Breast epithelium (tissue), 4 donors: ENCODE measurements at regions not wholly inside any gene's neighbourhood (a gene's known extent, or its start where the extent isn't known, plus 50 kb on each side); places are given as distances from the start of the nearest gene placed in this dataset.

Source experiments
- DNase-seq, 2 donors: peaks; one replicate each; pipeline ENCODE4 v3.0.0-alpha.2; 2019; ENCODE audit warnings: low spot score in 2 of 2
- H3K27ac ChIP-seq, 2 donors: fragments of 200-600 bp; sonication (generic) in 1 of 2; one replicate each; pipeline ENCODE4 v1.5.1; 2016 to 2019; ENCODE audit warnings: mild to moderate bottlenecking in 1 of 2
- H3K27me3 ChIP-seq, 2 donors: fragments of 200-600 bp; sonication (generic) in 1 of 2; one replicate each; pipeline versions ENCODE4 v1.5.1 to v1.6.0; 2017 to 2019; ENCODE audit warnings: control low read depth in 1 of 2, mild to moderate bottlenecking in 1 of 2
- H3K36me3 ChIP-seq: fragments of 200-600 bp; one replicate; pipeline ENCODE4 v1.5.1; 2019
- H3K4me1 ChIP-seq, 2 donors: fragments of 200-600 bp; sonication (generic); one replicate each; pipeline ENCODE4 v1.5.1; 2016 to 2019; ENCODE audit warnings: control low read depth in 1 of 2
- H3K4me3 ChIP-seq, 3 donors: fragments of 200-600 bp; sonication (generic); 1 replicate in 2 of 3; 2 replicates in 1 of 3; pipeline ENCODE4 v1.5.1; 2016 to 2019; ENCODE audit warnings: mild to moderate bottlenecking in 3 of 3, moderate library complexity in 2 of 3
- H3K9me3 ChIP-seq, 2 donors: fragments of 200-600 bp; sonication (generic) in 1 of 2; one replicate each; pipeline ENCODE4 v1.5.1; 2016 to 2019; ENCODE audit warnings: control low read depth in 1 of 2
- CTCF ChIP-seq, 3 donors: fragments of 450-650 bp; IDR thresholded peaks; one replicate each; pipeline ENCODE4 v1.5.1; 2016 to 2017; ENCODE audit warnings: antibody characterized with exemption in 3 of 3, mild to moderate bottlenecking in 3 of 3, moderate library complexity in 3 of 3
- POLR2A ChIP-seq: fragments of 450-650 bp; IDR thresholded peaks from one replicate; pipeline ENCODE4 v1.6.1; 2016; ENCODE audit warnings: antibody characterized with exemption, mild to moderate bottlenecking, moderate library complexity
- POLR2AphosphoS5 ChIP-seq, 3 donors: sonication (generic); formaldehyde crosslinking; IDR thresholded peaks; one replicate each; pipeline ENCODE4 v1.6.1; 2017; ENCODE audit warnings: antibody characterized with exemption in 3 of 3
- intact Hi-C: fragments of 100-400 bp; cut with DNase I; formaldehyde crosslinking; loops from one replicate; pipeline ENCODE4 v1.15.1; 2023; ENCODE audit warnings: low total_unique reads

- TF ChIP-seq CTCF (IDR thresholded peaks at IDR 0.05): no peak
- TF ChIP-seq POLR2AphosphoS5 (IDR thresholded peaks at IDR 0.05): no peak
- TF ChIP-seq POLR2A: no peak
- H3K36me3 ChIP-seq: no peaks in the 10 kb centered on the region
- peaks cover 0 to 7% of the 10 kb centered on the region in 2 donors for H3K9me3 ChIP-seq
- H3K4me3 ChIP-seq: no peak overlapping the region
- DNase-seq: no peak
- intact Hi-C loops: no loop called here
- H3K27me3 ChIP-seq: peaks cover 0 to 3% of the 10 kb centered on the region in 2 donors
- no peak overlapping the region for H3K27ac ChIP-seq
- H3K4me1 ChIP-seq: no peaks in the 10 kb centered on the region
These were observed 370.7 kb upstream of the C1orf174 start for GRCh38 chr1:4270651-4271337.

- no peak for TF ChIP-seq CTCF (IDR thresholded peaks at IDR 0.05)
- no peak for TF ChIP-seq POLR2A
- no peak for TF ChIP-seq POLR2AphosphoS5 (IDR thresholded peaks at IDR 0.05)
- H3K27me3 ChIP-seq: peaks cover 0 to 3% of the 10 kb centered on the region in 2 donors
- peaks cover 0 to 9% of the 10 kb centered on the region in 2 donors for H3K9me3 ChIP-seq
- intact Hi-C loops: no loop called here
- no peak for DNase-seq
- no peaks in the 10 kb centered on the region for H3K36me3 ChIP-seq
- H3K4me1 ChIP-seq: no peaks in the 10 kb centered on the region
- H3K27ac ChIP-seq: no peak overlapping the region
- no peak overlapping the region for H3K4me3 ChIP-seq
These were observed 371.4 kb upstream of the C1orf174 start for GRCh38 chr1:4271338-4271998.

GRCh38 chr1:4272568-4272967 is 372.5 kb upstream of the C1orf174 start:
- Histone ChIP-seq H3K9me3 (peaks cover 3 to 14% of the 10 kb centered on the region in 2 donors), H3K27ac (no peak overlapping the region), H3K36me3 (no peaks in the 10 kb centered on the region), H3K4me3 (no peak overlapping the region), H3K4me1 (no peaks in the 10 kb centered on the region), H3K27me3 (peaks cover 0 to 3% of the 10 kb centered on the region in 2 donors)
- no peak for DNase-seq
- intact Hi-C loops: no loop called here
- TF ChIP-seq POLR2A (no peak), POLR2AphosphoS5 (IDR thresholded peaks at IDR 0.05) (no peak), CTCF (IDR thresholded peaks at IDR 0.05) (no peak)

GRCh38 chr1:4273243-4273642 is 373.2 kb upstream of the C1orf174 start:
- intact Hi-C loops: no loop called here
- Histone ChIP-seq H3K4me3 (no peak overlapping the region), H3K9me3 (peaks cover 10 to 18% of the 10 kb centered on the region in 2 donors), H3K4me1 (no peaks in the 10 kb centered on the region), H3K27ac (no peak overlapping the region), H3K36me3 (no peaks in the 10 kb centered on the region), H3K27me3 (peaks cover 0 to 3% of the 10 kb centered on the region in 2 donors)
- DNase-seq: no peak
- TF ChIP-seq POLR2AphosphoS5 (IDR thresholded peaks at IDR 0.05) (no peak), POLR2A (no peak), CTCF (IDR thresholded peaks at IDR 0.05) (no peak)

- no peaks in the 10 kb centered on the region for H3K36me3 ChIP-seq
- TF ChIP-seq POLR2AphosphoS5 (IDR thresholded peaks at IDR 0.05): no peak
- TF ChIP-seq CTCF (IDR thresholded peaks at IDR 0.05): no peak
- no peak for TF ChIP-seq POLR2A
- no peak overlapping the region for H3K4me3 ChIP-seq
- intact Hi-C loops: no loop called here
- no peak overlapping the region for H3K27ac ChIP-seq
- H3K4me1 ChIP-seq: no peaks in the 10 kb centered on the region
- peaks cover 0 to 3% of the 10 kb centered on the region in 2 donors for H3K27me3 ChIP-seq
- no peak for DNase-seq
- H3K9me3 ChIP-seq: peaks cover 15 to 19% of the 10 kb centered on the region in 2 donors
These were observed 373.7 kb upstream of the C1orf174 start for GRCh38 chr1:4273747-4274146.
